RKO (cell line): ENCODE measurements at regions not wholly inside any gene's neighbourhood (a gene's known extent, or its start where the extent isn't known, plus 50 kb on each side); places are given as distances from the start of the nearest gene placed in this dataset.
"Not testable (repeated sequence)": the region's sequence is repeated elsewhere in the genome, so short reads cannot be mapped to it uniquely, and the experiment has no call there.

Experiments used
- DNase-seq: peaks from one replicate; pipeline ENCODE4 v3.0.0-alpha.2; 2016; ENCODE audit warnings: low spot score

- DNase-seq: no peak
Observed at GRCh38 chr6:27190126-27190525, 57.4 kb upstream of the PRSS16 start.

- not testable (repeated sequence) for DNase-seq
Observed at GRCh38 chr6:27194453-27194852, 53.0 kb upstream of the PRSS16 start.

- not testable (repeated sequence) for DNase-seq
Observed at GRCh38 chr6:27195547-27195946, 52.0 kb upstream of the PRSS16 start.
